ENCODE measurements at regions not wholly inside any gene's neighbourhood (a gene's known extent, or its start where the extent isn't known, plus 50 kb on each side); places are given as distances from the start of the nearest gene placed in this dataset.

DNA sequence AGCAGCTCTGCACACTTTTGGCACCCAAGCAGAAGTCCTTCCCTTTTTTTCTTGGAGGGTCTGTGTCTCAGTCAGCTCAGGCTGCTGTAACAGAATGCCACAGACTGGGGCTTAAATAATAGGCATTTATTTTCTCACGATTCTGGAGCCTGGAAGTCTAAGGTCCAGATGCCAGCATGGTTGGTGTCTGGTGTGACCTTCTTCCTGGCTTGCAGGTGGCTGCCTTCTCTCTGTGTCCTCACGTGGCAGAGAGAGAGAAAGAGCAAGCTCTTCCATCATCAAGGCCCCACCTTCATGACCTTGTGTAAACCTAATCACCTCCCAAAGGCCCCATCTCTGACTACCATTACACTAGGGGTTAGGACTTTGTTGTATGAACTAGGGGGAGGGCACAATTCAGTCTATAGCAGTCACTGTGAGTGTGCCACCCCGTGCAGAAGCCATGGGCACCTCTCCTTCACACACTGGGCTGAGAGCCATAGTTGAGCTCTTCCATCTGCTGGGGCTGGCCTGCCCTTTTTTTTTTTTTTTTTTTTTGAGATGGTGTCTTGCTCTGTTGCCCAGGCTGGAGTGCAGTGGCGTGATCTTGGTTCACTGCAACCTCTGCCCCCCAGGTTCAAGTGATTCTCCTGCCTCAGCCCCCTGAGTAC, 80.3 kb downstream of the OAT start:
- DNase-seq (ENCODE audit: low read depth, low spot score) = no peak
- Histone ChIP-seq H4K20me1 (ENCODE audit: control insufficient read depth, insufficient read depth) (no peaks in the 10 kb centered on the region), H3K4me2 (ENCODE audit: control insufficient read depth, insufficient read depth) (no peak overlapping the region), H2AFZ (ENCODE audit: control insufficient read depth, low read depth, low read length) (no peak overlapping the region), H3K27me3 (replicated peaks in 1 of 2; ENCODE audit: control insufficient read depth in 2 of 2, insufficient read depth in 2 of 2, low read length in 1 of 2) (no peaks in the 10 kb centered on the region), H3K79me2 (ENCODE audit: control insufficient read depth, insufficient read depth, low read length) (no peaks in the 10 kb centered on the region), H3K4me1 (ENCODE audit: control insufficient read depth, insufficient read depth, low read length) (peaks cover 18% of the 10 kb centered on the region), H3K9me3 (replicated peaks; ENCODE audit: control insufficient read depth, insufficient read depth, low read length) (no peaks in the 10 kb centered on the region; the same call in 2 of the 3 replicates), H3K4me3 (no peak overlapping the region), H3K9ac (ENCODE audit: control insufficient read depth, insufficient read depth, low read length) (no peak overlapping the region), H3K36me3 (ENCODE audit: control insufficient read depth in 2 of 2, insufficient read depth in 2 of 2, low read length in 1 of 2) (no peaks in the 10 kb centered on the region), H3K27ac (ENCODE audit: control insufficient read depth, insufficient read depth) (no peak overlapping the region)
- ChIA-PET RAD21 (ENCODE audit: unreplicated experiment) (no interaction called here), POLR2A (no interaction called here), SMC1A (ENCODE audit: uncharacterized antibody, unreplicated experiment) (interaction anchor here (0.6 kb wide), 1 partner anchor 29 kb away, joined by 3 read pairs; no protein-coding TSS in a partner anchor), CTCF (interaction anchor here (0.6 kb wide), 1 partner anchor 380 kb away, joined by 3 read pairs; no protein-coding TSS in a partner anchor)
- no TSS peak for BruUV-seq (replicated peaks)
- no peak for FAIRE-seq
- WGBS (ENCODE audit: insufficient coverage, insufficient replicate concordance, low lambda C conversion rate, missing lambda C conversion rate) = 36% methylated on average over 4 of the region's 4 CpGs
- intact Hi-C loops (cut with micrococcal nuclease; ENCODE audit: unreplicated experiment) = no loop called here
- ATAC-seq = no peak
- in situ Hi-C loops (cut with MboI) = no loop called here
- TF ChIP-seq CHD4 (IDR thresholded peaks at IDR 0.05) (no peak), TCF7 (IDR thresholded peaks at IDR 0.05; ENCODE audit: borderline replicate concordance) (no peak), POLR2A (IDR thresholded peaks at IDR 0.05; ENCODE audit: low read depth, low read length) (no peak), ZNF274 (IDR thresholded peaks at IDR 0.05; ENCODE audit: insufficient read depth, insufficient read length) (no peak), HDAC2 (IDR thresholded peaks at IDR 0.05) (no peak), IKZF2 (IDR thresholded peaks at IDR 0.05) (no peak), YY1 (IDR thresholded peaks at IDR 0.05; ENCODE audit: low read depth, low read length) (no peak), RAD51 (IDR thresholded peaks at IDR 0.05) (no peak), EGR1 (IDR thresholded peaks at IDR 0.05; ENCODE audit: borderline replicate concordance in 1 of 2, low read depth in 2 of 2, low read length in 2 of 2) (no peak), IKZF1 (conservative IDR thresholded peaks at IDR 0.05) (no peak)
- TF ChIP-seq, protein P1, sequence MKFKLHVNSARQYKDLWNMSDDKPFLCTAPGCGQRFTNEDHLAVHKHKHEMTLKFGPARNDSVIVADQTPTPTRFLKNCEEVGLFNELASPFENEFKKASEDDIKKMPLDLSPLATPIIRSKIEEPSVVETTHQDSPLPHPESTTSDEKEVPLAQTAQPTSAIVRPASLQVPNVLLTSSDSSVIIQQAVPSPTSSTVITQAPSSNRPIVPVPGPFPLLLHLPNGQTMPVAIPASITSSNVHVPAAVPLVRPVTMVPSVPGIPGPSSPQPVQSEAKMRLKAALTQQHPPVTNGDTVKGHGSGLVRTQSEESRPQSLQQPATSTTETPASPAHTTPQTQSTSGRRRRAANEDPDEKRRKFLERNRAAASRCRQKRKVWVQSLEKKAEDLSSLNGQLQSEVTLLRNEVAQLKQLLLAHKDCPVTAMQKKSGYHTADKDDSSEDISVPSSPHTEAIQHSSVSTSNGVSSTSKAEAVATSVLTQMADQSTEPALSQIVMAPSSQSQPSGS (IDR thresholded peaks at IDR 0.05; ENCODE audit: low read length) = no peak
- TF ChIP-seq, protein P2, sequence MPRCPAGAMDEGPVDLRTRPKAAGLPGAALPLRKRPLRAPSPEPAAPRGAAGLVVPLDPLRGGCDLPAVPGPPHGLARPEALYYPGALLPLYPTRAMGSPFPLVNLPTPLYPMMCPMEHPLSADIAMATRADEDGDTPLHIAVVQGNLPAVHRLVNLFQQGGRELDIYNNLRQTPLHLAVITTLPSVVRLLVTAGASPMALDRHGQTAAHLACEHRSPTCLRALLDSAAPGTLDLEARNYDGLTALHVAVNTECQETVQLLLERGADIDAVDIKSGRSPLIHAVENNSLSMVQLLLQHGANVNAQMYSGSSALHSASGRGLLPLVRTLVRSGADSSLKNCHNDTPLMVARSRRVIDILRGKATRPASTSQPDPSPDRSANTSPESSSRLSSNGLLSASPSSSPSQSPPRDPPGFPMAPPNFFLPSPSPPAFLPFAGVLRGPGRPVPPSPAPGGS (IDR thresholded peaks at IDR 0.05; ENCODE audit: borderline replicate concordance, insufficient read depth, low read depth, low read length, poor library complexity, severe bottlenecking) = no peak
- TF ChIP-seq, protein P3, sequence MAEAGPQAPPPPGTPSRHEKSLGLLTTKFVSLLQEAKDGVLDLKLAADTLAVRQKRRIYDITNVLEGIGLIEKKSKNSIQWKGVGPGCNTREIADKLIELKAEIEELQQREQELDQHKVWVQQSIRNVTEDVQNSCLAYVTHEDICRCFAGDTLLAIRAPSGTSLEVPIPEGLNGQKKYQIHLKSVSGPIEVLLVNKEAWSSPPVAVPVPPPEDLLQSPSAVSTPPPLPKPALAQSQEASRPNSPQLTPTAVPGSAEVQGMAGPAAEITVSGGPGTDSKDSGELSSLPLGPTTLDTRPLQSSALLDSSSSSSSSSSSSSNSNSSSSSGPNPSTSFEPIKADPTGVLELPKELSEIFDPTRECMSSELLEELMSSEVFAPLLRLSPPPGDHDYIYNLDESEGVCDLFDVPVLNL (IDR thresholded peaks at IDR 0.05; ENCODE audit: low read depth, low read length) = no peak

Data from GM12878 (cell line).